HG03575 (cell line): ENCODE measurements at regions not wholly inside any gene's neighbourhood (a gene's known extent, or its start where the extent isn't known, plus 50 kb on each side); places are given as distances from the start of the nearest gene placed in this dataset.
"Not testable (repeated sequence)": the region's sequence is repeated elsewhere in the genome, so short reads cannot be mapped to it uniquely, and the experiment has no call there.

Source experiments
- ATAC-seq: cut with Tn5 transposase; IDR thresholded peaks from one replicate; pipeline ENCODE4 v1.9.1; 2021; ENCODE audit not compliant: unreplicated experiment, insufficient number of reproducible peaks, low FRiP score; ENCODE audit errors: extremely low read depth

DNA sequence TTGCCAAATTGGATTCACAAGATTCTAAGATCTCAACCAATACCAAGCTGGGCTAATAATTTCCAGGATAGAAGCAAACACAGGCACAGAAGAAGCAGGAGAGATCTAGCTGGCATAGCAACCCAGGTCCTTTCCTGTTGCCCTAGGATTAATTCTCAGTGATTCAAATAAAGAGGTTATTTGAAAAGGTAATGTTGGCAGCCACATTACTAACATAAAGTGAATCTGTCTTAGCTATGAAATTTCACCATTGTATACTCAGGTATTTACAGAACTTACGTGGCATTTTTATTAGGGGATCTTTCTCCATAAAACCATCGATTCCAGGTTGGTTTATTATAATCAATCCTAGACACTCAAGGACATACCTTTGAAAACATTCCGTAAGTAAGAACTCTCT lies 379.3 kb upstream of the POM121L12 start:
- ATAC-seq: no peak

DNA sequence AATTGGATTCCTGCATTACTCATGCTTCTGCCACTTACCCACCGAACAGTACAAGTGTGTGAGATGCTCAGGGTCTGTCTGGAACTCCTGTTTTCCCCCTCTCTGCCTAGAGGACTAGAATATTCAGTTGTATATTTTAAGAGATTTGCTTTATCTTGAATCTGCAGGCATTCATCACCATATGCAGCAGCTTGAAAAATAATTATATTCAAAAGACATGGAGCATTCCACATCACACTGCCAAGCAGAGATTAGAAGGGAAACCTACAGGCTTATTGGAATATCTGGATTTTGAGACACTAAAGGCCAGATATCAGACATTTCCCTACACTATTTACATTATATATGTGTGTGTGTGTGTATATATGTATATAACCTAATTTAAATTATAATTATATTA lies 382.8 kb upstream of the POM121L12 start:
- ATAC-seq: no peak

DNA sequence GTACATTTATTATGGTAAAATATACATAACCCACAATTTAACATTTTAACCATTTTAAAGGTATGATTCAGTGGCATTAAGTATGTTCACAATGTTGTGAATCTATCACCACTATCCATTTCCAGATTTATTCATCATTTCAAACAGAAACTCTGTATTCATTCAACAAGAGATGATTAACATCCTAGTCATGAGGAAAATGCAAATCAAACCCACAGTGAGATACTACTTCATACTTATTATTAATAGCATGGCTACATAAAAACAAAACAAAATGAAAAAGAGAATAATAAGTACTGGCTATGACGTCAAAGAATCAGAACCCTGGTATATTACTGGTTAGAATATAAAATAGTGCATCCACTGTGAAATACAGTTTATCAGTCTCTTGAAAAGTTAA lies 386.6 kb upstream of the POM121L12 start:
- no peak for ATAC-seq

DNA sequence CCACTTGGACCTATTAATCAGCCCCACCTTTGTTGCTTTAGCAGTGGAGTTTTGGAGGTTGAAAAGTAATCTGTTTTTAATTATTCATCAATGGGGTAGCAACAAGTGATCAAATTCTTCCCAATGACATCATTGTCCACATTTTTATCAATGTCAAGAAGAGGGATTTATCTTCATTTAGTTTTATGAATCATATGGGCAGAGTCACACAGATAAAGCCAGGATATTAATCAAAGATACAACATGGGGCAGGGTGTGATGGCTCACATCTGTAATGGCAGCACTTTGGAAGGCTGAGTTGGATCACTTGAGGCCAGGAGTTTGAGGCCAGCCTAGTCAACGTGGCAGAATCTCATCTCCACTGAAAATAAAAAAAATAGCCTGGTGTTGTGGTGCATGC lies 388.4 kb upstream of the POM121L12 start:
- no peak for ATAC-seq

DNA sequence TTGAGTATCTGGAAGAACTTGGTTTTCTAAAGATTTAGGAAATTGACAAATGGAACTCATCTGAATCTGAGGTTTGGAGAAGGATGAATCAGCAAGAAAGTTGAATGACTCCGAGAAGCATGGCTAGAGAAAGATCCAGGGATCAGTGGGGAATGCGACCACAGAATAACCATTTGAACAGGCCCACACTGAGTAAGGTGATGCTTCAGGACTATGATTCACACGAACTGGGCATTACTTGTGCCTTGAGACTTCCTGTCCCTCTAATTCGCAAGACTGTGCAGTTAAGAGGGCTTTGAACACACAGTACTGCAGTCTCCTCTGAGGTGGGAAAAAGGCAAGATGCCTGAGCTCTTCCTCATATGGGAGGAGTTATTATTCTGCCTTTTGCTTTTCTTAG lies 395.5 kb upstream of the POM121L12 start:
- ATAC-seq: no peak

DNA sequence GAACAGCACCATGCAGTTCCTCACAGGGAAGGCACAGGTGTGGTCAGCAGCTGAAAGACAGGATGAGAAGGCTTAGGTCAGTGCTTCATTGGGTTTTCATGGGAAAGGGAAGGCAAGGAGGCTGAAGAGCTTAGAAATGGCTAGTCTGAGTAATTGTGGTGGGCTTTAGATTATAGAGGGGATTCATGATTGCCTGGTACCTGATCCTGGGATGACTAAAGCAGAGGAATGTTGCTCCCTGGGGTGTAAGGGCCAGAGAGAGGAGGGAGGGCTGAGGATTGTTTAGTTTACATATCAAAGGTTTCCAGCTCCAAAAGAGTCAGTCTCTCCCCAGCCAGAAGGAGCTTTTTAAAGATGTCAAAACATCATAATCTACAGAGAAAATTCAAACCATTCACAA lies 396.3 kb upstream of the POM121L12 start:
- ATAC-seq: no peak

DNA sequence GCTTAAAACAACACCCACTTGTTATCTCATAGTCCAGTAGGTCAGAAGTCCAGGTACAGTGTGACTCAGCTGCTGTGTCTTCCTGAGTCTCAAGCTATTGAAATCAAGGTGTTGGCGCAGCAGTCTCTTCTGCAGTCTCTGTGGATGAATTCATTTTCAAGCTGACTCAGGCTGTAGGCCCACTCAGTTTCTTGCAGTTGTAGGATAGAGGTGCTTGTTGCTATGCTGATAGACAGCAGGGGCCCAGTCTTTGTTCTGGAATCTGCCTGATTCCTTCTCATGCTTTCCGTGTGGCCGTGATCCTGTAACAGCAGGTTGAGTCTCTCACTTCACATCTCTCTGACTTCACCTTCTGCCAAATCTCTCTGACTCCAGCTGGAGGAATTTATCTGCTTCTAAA lies 400.4 kb upstream of the POM121L12 start:
- no peak for ATAC-seq

DNA sequence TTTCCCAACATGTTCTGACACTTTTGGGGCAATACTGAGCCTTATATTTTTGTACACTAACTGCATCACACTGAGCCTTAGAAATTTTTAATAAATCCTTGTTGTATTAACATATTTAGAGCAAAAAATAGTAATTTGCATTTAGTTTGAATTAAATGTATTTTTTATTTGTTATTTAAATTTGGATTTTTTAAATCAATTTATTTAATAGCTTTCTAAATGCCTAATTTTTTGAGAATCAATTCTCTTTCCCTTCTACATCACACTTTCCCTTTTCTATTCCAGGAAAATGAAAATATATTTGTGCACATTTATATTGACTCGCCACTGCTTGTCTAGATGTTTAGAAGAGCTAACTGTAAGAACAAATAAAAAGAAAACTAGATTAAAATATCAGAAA lies 414.6 kb upstream of the POM121L12 start:
- ATAC-seq: no peak

DNA sequence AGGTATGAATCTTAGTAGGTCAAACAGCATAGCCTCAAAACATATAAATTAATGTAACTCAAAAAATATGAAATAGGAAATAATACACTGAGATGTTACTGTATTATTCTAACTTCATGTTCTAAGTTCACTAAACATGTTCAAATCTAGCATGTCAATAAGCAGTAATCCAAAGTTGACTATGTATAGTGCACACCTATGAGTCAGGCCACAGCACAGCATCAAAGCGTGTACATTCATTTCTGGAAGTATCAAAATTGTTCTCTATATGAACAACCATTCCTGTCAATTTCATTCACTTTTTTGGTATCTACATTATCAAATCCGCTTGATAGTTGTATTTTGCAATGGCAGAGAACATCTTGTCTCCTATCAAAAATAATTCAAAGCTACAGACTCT lies 418.9 kb upstream of the POM121L12 start:
- ATAC-seq: no peak

DNA sequence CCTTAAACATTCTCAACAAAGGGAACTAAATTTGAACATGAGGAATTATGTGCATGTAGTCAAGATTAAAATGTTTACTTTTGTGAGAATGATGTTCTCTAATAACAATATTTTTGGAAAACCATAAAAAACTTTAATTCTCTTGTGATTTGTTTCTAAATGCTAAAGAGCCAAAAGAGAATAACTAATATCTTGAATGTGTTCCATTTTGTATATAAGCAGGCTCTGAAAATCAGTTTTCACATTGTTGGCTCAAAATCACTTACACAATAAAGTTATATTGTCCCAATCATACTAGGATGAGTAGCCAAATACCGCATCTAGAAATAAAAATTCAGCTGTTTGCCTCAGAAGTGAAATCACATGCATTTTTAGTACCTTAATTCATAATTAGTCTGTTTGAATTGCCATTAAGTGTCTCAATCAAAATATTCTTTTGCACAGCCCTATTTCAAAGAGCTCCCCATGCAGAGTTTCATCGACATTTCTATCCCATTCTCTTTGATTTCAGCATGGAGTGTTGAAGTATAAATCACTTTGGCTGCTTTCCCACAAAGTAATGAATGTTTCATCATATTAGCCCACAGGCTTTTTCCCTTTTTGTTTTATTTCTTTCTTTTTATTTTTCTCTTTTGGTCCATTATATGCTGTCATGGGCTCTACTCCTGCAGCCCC lies 420.3 kb upstream of the POM121L12 start:
- ATAC-seq: no peak

DNA sequence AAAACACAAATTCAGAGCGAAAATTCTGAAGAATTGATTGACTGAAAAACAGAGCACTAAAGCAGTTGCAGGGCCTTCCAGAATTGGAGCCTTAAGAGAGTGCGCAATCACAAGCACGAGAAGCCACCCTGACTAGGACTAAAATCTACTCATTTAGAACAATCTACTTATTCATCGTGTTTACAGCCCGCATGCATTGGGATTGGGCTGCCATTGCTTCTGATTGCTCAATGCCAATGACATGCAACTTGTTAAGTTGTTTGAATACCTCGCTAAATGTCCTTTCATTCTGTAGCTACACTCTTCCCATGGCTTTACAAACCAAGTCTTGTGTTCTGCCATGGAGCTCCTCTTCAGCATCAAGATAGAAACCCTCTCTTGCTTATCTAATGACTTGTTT lies 425.9 kb upstream of the POM121L12 start:
- no peak for ATAC-seq

DNA sequence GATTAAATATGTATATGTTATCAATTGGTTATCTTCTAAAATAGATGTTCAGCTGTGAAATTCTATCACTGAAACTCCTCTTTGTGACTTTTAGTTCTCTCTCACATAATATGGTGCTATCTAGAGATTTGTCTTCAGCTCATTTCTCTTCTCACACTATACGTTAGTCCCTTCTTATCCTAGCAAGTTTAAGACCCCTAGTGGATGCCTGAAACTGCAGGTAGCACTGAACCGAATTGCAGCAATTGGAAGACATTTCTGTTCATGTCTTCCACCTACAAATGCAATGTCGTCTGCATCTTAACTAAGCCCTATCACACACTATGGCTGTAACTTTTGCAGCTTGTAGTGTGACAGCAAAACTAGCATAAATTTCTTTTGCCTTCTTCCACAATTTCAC lies 442.7 kb upstream of the POM121L12 start:
- no peak for ATAC-seq

DNA sequence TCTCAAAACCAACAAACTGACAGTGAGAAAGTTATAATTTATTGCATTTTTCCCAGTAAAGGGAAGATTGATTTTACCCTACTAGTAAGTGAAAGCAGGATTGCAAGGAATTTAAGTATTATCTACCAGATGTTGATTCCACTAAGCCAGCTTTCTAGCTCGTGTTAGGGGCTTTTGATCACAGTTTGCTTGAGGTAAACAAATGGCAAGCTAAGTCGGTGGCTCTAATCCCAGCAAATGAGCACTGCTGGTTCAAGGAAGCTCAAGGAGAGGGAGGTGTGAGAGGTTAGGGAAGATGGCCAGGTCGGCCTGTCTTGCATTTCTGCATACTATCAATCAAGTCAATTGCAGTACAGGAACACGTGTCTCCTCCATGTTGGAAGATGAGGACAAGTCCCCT lies 448.7 kb upstream of the POM121L12 start:
- no peak for ATAC-seq

DNA sequence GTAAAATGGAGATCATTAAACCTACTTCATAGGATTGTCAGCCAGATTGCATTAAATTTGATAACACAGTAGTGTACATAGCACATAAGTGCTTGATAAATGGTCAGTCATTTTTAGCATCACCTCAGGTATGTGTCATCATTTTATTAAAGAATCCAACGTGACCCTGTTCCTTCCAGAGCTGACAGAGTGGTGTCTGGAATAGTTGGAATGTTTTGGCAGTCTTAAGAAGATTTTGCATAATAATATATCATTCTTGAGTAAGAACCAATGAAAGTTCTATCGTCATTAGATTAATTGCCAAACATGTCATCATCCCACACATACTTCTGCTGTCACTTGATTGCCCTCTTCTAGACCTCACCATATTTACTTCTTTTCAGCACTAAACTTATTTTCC lies 451.4 kb upstream of the POM121L12 start:
- no peak for ATAC-seq

DNA sequence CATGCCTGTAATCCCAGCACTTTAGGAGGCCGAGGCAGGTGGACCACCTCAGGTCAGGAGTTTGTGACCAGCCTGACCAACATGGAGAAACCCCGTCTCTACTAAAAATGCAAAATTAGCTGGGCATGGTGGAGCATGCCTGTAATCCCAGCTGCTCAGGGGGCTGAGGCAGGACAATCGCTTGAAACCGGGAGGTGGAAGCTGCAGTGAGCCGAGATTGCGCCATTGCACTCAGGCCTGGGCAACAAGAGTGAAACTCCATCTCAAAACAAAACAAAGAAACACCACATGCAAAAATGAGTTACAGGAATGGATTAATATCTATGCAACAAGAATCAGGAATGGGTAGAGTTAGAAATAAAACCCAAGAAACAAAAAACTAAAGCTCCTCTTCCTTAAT lies 462.3 kb upstream of the POM121L12 start:
- ATAC-seq: not testable (repeated sequence)

DNA sequence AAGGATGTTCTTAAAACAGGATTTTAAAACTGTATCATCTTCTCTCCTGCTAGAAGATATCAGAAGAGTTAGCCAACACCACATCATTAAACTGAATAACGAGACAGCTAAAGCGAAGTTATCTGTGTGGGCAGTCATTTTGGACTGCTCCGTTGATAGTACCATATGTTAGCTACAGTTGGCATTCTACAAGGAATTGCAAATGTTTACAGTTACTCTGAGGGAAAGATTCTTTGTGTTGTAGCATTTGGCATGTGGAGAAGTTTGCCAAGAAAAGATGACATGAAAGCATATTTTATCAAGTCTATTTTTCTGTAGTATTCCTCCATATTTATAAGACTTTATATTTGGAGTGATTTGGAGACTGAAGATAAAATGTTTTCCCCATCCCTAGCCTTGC lies 464.4 kb upstream of the POM121L12 start:
- no peak for ATAC-seq

DNA sequence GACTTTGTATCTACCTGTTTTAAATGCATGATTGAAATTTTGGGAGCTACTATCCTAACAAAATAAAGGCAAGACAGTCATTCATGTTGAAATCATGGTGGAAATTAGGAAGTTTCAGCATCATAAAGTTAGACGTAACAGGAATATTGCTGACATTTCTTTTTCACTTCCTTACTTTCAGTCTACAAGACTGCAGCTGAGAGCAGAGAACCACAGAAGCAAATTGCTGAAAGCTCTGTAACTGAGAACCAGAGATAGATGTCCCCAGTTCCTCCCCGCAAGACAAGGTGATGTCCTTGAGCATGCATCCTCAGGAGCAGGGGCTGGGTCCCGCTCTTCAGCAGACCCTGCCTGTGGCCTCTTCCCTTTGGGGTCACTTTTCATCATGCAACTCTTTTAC lies 466.3 kb upstream of the POM121L12 start:
- ATAC-seq: no peak

DNA sequence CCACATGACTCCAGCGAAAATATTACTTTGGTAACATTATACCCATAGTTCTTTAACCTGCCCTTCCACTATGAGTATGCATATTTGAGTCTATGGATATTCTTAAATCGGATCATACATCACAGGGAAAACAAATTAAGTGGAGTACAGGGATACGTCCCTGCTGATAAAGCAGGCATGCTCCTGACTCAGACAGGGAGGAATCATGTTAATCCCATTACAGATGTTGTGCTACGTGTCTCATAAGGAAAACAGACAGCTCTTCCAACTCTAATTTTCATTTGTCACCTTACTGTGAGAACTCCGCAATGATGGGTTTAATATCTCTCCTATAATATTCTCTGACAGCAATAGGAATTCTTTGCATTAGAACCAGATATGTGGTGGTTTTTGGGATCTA lies 469.5 kb upstream of the POM121L12 start:
- no peak for ATAC-seq

DNA sequence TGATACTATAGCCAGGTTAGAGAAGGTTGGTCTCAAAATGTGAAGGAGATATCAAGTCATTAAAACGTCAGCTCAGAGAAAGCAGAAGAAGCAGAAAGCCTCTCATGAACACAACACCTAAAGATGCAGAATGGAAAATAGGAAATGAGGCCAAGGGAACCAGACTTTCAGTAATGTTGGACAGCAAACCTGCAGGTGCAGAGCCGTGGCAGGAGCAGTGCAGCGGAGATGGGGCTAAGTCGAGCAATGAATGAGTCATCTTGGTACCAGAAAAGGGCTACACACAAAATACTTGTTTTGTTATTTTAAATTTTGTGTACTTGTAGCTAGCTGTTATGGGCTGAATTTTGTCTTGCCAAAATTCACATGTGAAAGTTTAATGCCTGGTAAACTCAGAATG lies 479.6 kb upstream of the POM121L12 start:
- ATAC-seq: no peak

DNA sequence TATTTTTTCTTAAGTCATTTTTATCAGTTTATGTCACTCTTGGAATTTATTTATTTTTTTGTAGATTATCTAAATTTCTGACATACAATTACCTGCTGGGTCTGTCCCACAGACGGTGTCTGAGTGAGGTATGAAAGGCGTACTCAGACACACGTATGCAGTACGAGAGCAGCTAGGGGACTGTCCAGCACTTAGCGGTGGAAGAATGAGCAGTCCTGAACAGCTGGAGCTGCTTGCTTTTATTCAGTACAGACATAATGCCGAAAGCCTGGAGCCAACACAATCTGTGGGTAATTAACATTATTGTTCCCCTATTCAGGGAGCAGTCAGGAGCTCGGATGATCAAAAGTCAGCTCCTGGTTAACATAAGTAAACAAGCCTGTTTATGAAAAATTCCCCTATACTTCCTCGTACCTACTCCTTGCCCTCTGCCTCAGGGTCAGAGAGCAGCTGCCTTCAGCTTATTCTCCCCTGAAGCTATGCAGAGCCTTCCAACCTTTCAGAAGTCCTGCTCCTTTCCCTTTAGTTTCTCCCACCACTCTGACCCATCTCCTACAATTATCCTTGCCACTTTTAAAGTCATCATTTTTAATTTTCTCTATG lies 488.0 kb upstream of the POM121L12 start:
- no peak for ATAC-seq

DNA sequence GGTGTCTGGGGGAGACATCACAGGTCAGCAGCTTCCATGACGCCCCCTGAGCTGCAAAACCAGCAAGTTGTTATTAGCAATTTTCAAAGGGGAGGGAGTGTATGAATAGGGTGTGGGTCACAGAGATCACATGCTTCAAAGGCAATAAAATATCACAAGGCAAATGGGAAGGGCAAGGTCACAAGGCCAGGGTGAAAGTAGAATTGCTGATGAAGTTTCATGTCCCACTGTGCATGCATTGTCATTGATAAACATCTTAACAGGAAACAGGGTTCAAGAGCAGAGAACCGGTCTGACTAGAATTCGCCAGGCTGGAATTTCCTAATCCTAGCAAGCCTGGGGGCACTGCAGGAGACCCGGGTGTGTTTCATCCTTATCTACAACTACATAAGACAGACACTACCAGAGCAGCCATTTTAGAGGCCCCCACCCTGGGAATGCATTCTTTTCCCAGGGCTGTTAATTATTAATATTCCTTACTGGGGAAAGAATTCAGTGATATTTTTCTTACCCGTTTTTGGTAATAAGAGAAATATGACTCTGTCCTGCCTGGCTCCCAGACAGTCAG lies 494.2 kb upstream of the POM121L12 start:
- not testable (repeated sequence) for ATAC-seq
